ENCODE measurements at regions not wholly inside any gene's neighbourhood (a gene's known extent, or its start where the extent isn't known, plus 50 kb on each side); places are given as distances from the start of the nearest gene placed in this dataset.

GRCh38 chr4:31107362-31107761 lies 387.2 kb downstream of the PCDH7 start:
- FAIRE-seq: no peak
- TF ChIP-seq CTCF (IDR thresholded peaks at IDR 0.05; ENCODE audit: borderline replicate concordance, extremely low read depth, insufficient read depth): no peak

DNA sequence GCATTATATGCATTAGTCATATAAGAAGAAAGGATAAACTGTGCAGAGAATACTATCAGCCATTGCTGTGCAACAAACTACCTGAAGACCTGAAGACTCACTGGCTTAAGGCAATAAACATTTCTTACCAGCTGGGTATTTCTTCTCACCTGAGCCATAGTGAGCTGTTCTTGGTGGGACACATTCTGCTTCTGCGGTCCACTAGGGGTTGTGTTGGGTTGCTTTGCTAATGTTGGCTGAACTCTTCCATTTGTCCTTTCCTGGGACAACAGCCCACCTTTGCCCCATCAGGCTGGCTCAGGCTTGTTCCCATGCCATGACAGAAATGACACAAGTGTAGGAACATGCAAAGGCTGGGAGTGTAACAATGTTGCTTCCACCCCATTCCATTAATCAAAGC lies 388.6 kb downstream of the PCDH7 start:
- Histone ChIP-seq H3K4me3 (ENCODE audit: low read length in 3 of 3) (no peak overlapping the region), H3K36me3 (ENCODE audit: control insufficient read depth in 2 of 3, insufficient read depth in 3 of 3, low read length in 3 of 3) (no peaks in the 10 kb centered on the region), H3K9me3 (ENCODE audit: control insufficient read depth in 2 of 3, insufficient read depth in 1 of 3, low read length in 3 of 3) (no peaks in the 10 kb centered on the region), H3K27ac (ENCODE audit: low read depth in 2 of 2, low read length in 2 of 2) (no peak overlapping the region), H3K27me3 (ENCODE audit: control insufficient read depth, insufficient read depth, low read length) (no peaks in the 10 kb centered on the region), H3K9ac (ENCODE audit: low read length in 3 of 3) (no peak overlapping the region), H3K4me1 (ENCODE audit: control insufficient read depth in 2 of 3, insufficient read depth in 2 of 3, low read depth in 1 of 3, low read length in 3 of 3) (no peaks in the 10 kb centered on the region)
- intact Hi-C loops (cut with DNase I): no loop called here
- FAIRE-seq (no peak), DNase-seq (no peak)
- no peak for TF ChIP-seq CTCF (IDR thresholded peaks at IDR 0.05; ENCODE audit: borderline replicate concordance, extremely low read depth, insufficient read depth)

More at GRCh38 chr4:31107362-31107761, 387.2 kb downstream of the PCDH7 start:
- Histone ChIP-seq H3K27ac (ENCODE audit: low read depth in 2 of 2, low read length in 2 of 2) (no peak overlapping the region), H3K9me3 (ENCODE audit: control insufficient read depth in 2 of 3, insufficient read depth in 1 of 3, low read length in 3 of 3) (no peaks in the 10 kb centered on the region), H3K4me3 (ENCODE audit: low read length in 3 of 3) (no peak overlapping the region), H3K4me1 (ENCODE audit: control insufficient read depth in 2 of 3, insufficient read depth in 2 of 3, low read depth in 1 of 3, low read length in 3 of 3) (no peaks in the 10 kb centered on the region), H3K36me3 (ENCODE audit: control insufficient read depth in 2 of 3, insufficient read depth in 3 of 3, low read length in 3 of 3) (no peaks in the 10 kb centered on the region), H3K9ac (ENCODE audit: low read length in 3 of 3) (no peak overlapping the region), H3K27me3 (ENCODE audit: control insufficient read depth, insufficient read depth, low read length) (no peaks in the 10 kb centered on the region)
- no peak for DNase-seq
- intact Hi-C loops (cut with DNase I): no loop called here

- Histone ChIP-seq H3K4me3 (ENCODE audit: low read length in 3 of 3) (no peak overlapping the region), H3K9ac (ENCODE audit: low read length in 3 of 3) (no peak overlapping the region), H3K36me3 (ENCODE audit: control insufficient read depth in 2 of 3, insufficient read depth in 3 of 3, low read length in 3 of 3) (no peaks in the 10 kb centered on the region), H3K9me3 (ENCODE audit: control insufficient read depth in 2 of 3, insufficient read depth in 1 of 3, low read length in 3 of 3) (no peaks in the 10 kb centered on the region), H3K4me1 (ENCODE audit: control insufficient read depth in 2 of 3, insufficient read depth in 2 of 3, low read depth in 1 of 3, low read length in 3 of 3) (no peaks in the 10 kb centered on the region), H3K27ac (ENCODE audit: low read depth in 2 of 2, low read length in 2 of 2) (no peak overlapping the region), H3K27me3 (ENCODE audit: control insufficient read depth, insufficient read depth, low read length) (no peaks in the 10 kb centered on the region)
- TF ChIP-seq CTCF (IDR thresholded peaks at IDR 0.05; ENCODE audit: borderline replicate concordance, extremely low read depth, insufficient read depth): no peak
- DNase-seq: no peak
- intact Hi-C loops (cut with DNase I): no loop called here
- FAIRE-seq: no peak
Observed at GRCh38 chr4:31111790-31112189, 391.6 kb downstream of the PCDH7 start.

GRCh38 chr4:31114816-31115215 lies 394.6 kb downstream of the PCDH7 start:
- Histone ChIP-seq H3K36me3 (ENCODE audit: control insufficient read depth in 2 of 3, insufficient read depth in 3 of 3, low read length in 3 of 3) (no peaks in the 10 kb centered on the region), H3K9ac (ENCODE audit: low read length in 3 of 3) (no peak overlapping the region), H3K9me3 (ENCODE audit: control insufficient read depth in 2 of 3, insufficient read depth in 1 of 3, low read length in 3 of 3) (no peaks in the 10 kb centered on the region), H3K4me1 (ENCODE audit: control insufficient read depth in 2 of 3, insufficient read depth in 2 of 3, low read depth in 1 of 3, low read length in 3 of 3) (no peaks in the 10 kb centered on the region), H3K4me3 (ENCODE audit: low read length in 3 of 3) (no peak overlapping the region), H3K27ac (ENCODE audit: low read depth in 2 of 2, low read length in 2 of 2) (no peak overlapping the region), H3K27me3 (ENCODE audit: control insufficient read depth, insufficient read depth, low read length) (no peaks in the 10 kb centered on the region)
- intact Hi-C loops (cut with DNase I): no loop called here
- DNase-seq (no peak), FAIRE-seq (no peak)
- no peak for TF ChIP-seq CTCF (IDR thresholded peaks at IDR 0.05; ENCODE audit: borderline replicate concordance, extremely low read depth, insufficient read depth)

All from kidney (tissue), 13 donors.